NT2/D1 (cell line): ENCODE measurements at regions not wholly inside any gene's neighbourhood (a gene's known extent, or its start where the extent isn't known, plus 50 kb on each side); places are given as distances from the start of the nearest gene placed in this dataset.

Source experiments
- SUZ12 ChIP-seq: IDR thresholded peaks from 2 replicates; pipeline ENCODE4 v1.6.1; 2011; ENCODE audit not compliant: insufficient read length, insufficient read depth; ENCODE audit errors: extremely low read depth
- YY1 ChIP-seq: IDR thresholded peaks from 2 replicates; pipeline ENCODE4 v1.6.1; 2011; ENCODE audit not compliant: insufficient read length, insufficient read depth

GRCh38 chr6:51490101-51490500 is 597.3 kb downstream of the PKHD1 start:
- no peak for TF ChIP-seq SUZ12
- TF ChIP-seq YY1: no peak
